Non-pigmented ciliary epithelial cell (primary cell): ENCODE measurements at regions not wholly inside any gene's neighbourhood (a gene's known extent, or its start where the extent isn't known, plus 50 kb on each side); places are given as distances from the start of the nearest gene placed in this dataset.
"Not testable (repeated sequence)": the region's sequence is repeated elsewhere in the genome, so short reads cannot be mapped to it uniquely, and the experiment has no call there.

Experiments
- DNase-seq: peaks from one replicate; pipeline ENCODE4 v3.0.0-alpha.2; 2010; ENCODE audit warnings: low read depth

DNA sequence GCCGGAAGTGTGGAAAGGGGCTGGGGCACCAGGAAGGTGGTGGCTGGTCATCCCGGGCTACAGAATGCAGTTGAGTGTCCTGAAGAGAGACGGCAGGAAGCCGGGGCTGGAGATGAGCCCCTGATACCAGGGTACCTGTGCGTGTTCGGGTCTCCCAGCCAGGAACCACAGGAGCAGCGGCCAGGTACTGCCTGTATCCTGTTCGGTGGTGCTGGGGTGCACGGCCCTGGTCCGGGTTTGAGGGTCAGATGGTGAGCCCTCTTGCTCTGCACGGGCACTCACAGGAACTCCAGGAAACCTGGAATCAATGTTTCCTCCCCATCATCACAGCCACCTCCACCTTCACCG is 253.1 kb upstream of the B3GAT1 start:
- no peak for DNase-seq

DNA sequence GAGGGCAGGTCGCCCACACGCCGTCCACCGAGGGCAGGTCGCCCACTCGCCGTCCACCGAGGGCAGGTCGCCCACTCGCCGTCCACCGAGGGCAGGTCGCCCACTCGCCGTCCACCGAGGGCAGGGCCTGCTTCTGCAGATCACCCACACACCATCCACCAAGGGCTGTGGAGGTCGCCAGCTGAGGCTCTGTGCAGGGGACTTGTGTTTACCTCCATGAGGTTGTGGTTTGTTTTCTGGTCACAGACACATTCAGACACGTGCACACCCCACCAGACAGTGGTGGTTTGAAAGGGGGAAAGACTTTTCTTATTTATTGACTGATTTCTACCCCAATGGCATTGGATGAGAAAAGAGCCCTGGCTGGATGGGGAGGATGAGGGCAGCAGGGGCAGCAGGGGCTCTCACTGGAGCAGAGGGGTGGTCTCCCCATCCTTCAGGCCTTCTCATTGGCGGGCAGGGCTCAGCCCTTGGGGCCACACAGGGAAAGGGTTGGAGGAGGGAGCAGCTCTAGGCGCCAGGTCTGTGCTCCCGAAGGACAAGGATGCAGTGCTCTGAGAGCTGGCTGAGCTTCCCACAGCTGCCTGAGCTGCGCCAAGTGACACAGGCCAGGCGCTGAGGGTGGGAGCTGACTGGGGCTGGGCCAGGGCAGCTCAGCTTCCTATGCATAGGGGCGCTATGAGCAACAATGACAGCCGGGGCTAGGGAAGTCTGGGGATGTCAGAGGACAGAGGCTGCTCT is 252.6 kb upstream of the B3GAT1 start:
- no peak for DNase-seq

DNA sequence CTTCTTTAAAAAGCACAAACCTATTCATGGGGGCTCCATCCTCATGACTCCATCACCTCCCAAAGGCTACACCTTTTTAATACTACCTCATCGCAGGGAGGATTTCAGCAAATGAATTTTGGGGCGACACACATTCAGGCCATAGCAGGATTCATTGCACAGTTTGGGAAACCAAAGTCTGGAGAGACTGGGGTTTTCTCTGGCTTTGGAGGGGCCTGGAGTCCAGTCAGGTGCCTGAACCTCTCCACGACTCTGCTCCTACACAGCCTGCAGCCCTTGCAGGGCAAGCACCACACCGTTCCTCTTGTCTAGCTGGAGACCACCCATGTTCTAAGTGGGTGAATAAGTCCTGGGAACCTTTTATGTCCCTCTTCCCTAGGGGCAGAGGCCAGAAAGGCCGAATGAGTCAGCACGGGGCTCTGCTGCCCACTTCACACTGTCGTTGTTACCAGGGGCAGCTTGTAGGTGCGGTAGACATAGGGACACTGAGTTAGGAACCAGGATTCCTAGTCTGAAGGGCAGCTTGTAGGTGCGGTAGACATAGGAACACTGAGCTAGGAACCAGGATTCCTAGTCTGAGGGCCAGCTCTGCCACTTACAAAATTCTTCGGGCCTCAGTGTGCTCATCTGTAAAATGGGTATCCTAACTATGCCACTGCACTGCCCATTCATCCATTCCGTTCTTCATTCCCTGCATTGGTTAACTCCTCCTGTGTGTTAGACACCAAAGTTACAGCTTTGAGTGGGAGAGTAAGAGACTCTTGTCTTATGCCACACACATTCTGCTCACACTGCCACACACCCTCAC is 251.7 kb upstream of the B3GAT1 start:
- no peak for DNase-seq

DNA sequence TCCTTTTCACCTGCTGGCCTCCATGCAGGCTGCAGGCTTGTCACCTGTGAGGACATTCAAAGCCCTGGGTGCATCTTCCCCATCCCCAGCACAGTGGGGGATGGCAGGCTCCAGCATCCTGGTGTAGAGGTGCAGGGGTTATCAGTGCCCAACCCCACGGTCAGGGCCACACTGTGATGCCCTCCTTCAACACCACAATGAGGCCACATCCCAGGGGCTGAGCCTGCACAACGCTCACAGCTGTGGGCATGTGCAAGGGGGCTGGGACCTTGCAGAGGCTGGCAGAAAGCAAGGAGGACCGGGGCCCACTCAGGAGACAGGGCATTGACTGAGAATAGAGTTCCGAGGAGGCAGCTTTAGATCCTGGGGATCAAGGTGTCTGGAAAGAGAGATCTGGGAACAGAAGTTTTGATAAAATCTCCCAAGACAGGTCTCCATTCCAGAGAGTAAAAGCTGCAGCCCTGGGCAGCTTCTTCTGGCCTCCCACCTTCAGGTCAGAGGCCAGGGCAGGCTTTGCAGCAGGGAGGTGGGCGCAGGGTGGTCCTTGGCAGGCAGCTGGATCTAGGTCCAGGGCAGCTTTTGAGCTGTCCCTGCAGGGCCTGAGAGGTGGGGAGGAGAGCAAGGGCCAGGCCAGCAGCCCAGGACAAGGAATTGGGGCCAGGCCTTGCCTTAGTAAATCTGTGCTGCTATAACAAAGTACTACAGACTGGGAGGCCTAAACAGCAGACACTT is 250.8 kb upstream of the B3GAT1 start:
- no peak for DNase-seq

DNA sequence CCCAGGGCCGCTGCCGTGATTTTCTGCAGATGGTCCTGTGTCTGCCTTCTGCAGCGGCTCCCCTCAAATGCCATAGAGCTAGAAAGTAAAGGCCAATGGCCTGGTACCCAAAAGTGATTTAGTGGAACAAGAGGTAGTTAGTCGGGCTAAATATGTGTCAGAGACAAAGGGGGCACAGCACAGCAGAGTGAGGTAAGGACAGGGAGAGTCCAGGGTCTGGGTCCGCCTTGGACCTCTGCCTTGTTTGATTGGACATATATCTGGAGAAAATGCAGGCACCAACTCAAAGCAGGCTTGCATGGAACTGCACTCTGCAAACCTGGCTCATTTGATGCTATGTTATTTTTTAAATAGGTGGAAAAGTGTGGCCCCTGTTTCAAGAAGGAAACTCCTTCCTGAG is 249.6 kb upstream of the B3GAT1 start:
- DNase-seq: no peak

DNA sequence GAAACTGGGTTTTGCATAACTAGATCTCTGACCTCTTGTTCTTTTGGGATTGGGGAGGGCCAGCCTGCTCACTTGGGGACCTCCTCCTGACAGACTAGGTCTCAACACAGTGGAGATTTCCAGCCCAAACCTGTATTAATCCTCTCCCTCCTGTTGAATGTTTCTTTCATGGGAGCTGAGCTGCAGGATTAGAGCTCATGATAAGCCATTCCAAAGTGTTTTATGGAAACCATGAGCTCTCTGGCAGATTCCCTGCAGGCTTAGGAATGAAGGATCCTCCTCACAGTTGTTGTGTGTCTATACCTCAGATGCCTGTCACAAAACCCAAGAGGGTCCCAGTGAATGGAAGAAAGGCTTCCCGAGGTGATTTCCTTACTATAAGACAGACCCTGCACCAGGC is 248.4 kb upstream of the B3GAT1 start:
- no peak for DNase-seq

DNA sequence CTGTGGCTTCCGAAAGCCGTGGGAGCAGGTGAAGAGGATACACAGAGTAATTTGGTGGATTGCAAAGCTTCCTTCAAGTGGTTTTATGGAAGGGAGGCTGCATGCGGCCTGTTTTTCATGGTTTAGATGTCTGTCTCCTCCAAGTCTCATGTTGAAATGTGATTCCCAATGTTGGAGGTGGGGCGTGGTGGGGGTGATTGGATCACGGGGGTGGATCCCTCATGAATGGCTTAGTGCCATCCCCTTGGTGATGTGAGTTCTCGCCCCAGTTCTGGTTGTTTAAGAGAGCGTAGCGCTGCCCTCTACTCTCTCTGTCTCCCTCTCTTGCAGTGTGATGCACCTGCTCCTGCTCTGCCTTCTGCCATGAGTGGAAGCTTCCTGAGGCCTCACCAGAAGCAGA is 247.8 kb upstream of the B3GAT1 start:
- DNase-seq: no peak

DNA sequence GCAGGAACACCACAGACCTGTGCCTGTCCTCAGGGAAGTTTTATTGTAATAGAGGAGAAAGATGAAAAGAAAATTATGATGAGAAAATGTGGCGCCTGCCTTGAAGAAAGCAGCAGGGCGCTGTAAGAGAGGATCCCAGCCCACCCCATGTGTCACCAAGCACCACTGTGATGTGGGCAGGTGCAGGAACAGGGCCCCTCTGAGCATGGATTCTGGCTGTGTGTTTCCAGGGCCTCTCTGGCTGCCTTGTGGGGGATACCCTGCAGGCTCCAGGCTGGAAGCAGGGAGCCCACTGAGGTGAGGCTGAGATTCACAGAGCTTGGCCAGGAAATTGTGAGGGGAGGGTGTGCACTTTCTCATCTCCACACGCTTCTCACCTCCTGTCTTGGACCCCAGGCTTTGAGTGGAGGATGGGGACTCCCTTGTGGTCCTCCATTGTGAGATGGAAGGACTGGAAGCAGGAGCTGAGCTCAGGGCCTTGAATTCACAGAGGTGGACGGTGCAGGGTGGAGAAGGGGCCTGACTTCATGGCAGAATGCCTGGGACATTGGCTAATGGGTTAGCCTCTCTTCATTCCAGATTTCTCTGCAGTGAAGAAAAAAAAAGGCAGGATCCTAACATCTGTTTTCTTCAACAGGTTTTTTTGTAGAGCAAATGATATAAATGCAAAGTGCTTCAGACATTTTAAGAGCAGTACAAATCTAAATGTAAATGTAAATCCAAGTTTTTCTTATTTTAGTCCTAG is 246.6 kb upstream of the B3GAT1 start:
- no peak for DNase-seq

DNA sequence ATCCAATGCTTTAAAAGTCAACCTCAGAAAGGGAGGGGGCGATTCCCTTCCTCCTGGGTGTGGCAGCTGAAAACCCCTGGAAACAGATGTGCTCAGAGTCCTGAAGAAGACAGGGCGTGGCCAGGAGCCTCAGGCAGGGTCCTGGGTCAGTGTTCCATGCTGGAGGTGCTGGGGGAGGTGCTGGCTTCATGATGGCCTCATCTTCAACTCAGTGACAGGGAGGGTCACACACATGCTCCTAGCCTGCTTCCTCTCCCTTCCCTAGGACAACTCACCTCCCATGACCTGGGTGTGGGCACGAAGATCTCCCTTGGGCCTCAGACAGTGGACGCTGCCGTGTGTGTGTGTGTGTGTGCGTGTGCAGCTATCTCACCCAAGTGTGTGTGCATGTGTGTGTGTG is 245.6 kb upstream of the B3GAT1 start:
- DNase-seq: no peak

DNA sequence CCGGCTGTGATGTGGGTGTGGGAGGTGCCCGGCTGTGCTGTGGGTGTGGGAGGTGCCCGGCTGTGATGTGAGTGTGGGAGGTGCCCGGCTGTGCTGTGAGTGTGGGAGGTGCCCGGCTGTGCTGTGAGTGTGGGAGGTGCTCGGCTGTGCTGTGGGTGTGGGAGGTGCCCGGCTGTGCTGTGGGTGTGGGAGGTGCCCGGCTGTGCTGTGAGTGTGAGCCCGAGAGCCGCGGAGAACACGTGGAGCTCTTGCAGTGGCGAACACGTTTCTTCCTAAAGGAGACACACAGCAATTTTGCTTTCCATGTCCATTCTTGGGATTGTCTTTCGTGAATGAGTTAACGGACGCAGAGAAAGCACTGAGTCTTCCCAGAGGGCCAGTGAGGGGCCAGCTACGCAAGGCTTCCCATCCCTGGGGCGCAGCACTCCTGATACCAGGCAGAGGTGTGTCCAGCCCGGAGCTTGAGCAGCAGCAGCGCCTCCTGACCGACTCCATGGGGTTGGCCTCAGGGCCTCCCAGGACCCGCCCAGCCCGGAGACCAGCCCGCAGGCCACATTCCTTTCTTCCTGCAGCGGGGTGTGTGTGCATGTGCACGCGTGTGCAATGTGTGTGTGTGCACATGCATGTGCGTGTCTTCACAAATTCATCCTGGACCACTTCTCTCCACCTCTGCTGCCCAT is 245.0 kb upstream of the B3GAT1 start:
- no peak for DNase-seq

DNA sequence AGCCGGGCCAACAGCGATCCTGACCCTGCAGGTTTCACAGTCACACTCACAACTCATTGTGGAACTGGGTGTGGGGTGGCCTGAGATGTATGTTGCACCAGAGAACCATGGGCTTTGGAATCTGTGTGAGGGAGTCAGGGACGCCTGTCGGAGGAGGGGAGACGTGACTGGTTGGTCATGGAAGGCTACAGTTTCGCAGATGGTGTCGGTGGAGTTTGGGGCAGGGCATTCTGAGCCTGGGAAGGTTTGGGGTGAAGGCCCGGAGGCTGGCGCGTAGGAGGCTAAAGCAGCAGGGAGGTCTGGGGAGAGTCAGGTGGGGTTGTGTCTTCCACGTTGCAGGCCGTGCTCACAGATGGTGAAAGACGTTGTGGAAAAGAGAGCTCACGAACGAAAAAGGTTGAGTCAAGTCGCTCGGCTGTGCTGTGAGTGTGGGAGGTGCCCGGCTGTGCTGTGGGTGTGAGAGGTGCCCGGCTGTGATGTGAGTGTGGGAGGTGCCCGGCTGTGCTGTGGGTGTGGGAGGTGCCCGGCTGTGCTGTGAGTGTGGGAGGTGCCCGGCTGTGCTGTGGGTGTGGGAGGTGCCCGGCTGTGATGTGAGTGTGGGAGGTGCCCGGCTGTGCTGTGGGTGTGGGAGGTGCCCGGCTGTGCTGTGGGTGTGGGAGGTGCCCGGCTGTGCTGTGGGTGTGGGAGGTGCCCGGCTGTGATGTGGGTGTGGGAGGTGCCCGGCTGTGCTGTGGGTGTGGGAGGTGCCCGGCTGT is 244.2 kb upstream of the B3GAT1 start:
- not testable (repeated sequence) for DNase-seq

DNA sequence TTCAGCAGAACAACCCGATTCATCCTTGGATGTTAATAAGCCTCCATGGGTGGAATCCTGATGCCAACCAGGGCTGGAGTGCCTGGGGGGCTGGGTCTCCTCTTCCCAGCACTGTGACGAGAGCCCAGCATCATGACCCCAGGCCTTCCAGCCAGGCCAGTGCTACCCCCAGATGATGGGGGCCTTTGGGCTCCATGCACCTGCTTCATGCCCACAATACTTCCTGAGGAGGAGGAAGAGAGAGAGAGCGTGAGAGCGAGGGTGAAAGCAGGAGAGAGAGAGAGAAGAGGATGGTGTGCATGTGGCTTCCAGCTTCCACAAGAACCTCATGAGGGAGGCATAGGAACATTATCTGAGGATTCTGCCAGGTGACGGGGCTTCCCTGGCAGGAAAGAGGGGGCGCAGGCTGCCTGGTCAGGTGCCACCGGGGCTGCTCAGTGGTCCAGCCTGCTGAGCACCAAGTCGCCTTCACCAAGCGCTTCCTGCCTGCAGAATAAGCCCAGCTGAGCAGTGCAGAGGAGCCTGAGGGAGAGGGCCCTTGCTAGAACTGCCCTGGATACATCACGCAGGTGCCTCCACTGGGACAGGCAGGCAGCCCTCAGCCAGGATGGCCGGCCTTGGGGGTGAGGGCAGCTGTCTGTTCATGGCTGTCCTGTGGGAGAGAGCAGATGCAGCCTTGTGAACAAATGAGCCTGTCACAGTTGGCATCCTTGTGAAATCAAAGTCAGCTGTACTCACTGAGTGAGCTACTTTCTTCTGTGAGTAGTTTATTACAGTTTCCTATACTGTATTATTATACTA is 243.3 kb upstream of the B3GAT1 start:
- no peak for DNase-seq

DNA sequence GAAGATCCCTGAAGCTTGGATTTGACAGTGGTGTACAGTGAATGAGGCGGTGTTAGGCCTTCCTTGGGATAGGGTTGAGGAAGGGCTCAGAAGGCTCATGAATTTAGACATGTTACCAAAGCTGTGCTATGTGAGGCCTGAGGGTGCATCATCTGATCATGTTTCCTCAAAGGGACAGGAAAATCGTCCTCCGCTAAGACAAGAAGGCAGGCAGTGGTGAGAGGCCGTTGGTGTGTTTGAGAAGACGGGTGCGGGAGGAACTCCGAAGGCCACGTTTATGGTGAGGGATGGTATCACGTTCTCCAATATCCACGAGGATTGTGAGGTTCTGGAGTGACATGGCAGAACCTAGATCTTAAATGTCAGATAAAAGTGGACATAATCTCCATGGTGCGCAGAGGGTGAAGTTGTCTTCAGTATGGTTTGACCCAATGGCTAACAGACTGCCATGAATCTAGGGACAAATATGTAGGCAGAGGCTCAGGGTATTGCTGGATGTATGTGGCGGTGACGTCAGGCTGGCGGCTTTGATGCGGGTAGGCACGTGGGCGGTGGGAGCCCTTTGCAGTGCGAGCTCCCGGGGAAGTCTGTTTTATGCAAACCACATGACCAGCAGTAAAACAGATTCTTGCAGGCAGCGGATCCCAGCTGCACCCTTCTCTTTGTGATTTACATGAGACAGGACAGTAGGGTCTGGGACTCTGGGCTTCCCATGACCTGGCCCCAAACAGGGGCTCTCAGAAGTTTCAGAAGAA is 242.3 kb upstream of the B3GAT1 start:
- DNase-seq: no peak

DNA sequence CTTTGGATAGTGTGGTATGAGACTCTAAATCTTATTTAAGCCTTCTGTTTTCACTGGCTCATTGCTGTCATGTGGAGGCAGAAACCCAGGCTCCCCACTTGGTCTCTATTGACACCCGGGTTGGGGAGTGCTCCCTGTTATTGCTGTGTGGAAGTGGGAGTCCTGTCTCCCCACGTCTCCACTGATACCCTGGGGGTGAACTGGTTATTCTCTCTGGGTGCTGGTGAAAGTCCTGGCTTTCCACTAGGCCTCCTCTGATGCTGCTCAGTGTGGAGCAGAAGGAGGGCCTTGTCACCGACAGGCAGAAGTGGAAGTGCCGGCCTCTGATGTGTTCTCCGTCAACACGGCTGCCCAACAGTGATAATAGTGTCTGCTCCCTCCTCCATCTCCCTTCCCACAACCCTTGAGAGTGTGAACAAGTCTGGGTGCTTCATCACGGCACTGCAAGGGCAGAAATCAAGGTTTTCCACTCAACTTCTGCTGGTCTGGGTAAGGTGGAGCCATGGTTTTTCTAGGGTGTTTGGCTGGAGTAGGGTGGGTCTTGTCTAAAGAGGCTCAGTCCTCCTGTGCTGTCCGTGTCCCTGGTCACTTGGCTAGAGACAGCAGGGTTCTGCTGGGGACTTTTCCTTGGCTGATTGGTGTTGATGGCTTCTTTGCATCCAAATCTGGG is 240.7 kb upstream of the B3GAT1 start:
- no peak for DNase-seq

DNA sequence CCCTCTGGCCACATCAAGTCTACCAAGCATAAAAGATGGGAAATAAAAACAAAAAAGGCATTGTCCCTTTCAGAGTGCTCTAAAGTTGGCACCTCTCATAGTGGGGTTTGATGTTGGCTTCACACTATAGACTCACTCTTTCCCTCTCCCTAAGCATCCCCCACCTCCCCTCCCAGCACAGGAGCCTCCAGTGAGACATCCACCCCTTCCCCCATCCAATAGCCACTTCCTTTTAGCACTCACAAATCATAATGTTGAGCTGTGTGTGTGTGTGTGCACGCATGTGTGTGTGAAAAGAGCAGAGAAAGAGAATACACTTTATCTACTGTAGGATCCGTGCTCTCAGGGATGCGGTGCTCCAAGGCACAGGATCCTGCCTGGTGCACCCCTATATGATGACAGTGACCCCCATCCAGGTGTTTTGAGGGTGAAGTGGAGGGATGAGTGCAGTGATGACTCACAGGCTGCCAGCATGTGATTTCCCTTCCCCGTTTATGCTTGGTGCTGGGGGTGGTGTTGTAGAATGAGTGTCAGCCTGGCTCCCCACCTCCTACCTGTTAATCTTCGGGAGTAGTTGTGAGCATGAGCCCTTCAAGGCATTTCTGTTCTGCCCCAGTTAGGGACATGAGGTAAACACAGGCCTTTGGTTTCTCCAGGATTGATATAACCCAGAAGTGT is 235.2 kb upstream of the B3GAT1 start:
- no peak for DNase-seq

DNA sequence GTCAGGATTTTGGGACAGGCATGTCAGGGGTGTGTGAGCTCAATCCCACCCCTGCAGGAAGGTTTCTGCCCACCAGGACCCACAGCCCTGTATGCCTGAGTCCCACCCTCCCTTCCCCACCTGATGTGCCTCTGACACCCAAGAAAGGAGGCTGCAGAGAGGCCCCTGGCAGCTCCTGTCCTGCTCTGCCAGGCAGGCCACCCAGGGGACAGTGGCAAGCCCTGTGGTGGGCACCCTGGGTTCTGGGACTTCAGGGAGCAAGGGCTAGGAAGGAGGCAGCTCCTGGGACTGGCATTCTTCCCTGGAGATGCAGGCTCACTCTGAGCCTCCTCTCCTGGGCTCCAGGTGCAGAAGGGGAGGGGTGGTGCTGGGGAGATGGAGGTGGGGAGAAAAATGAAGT is 234.5 kb upstream of the B3GAT1 start:
- DNase-seq: no peak

DNA sequence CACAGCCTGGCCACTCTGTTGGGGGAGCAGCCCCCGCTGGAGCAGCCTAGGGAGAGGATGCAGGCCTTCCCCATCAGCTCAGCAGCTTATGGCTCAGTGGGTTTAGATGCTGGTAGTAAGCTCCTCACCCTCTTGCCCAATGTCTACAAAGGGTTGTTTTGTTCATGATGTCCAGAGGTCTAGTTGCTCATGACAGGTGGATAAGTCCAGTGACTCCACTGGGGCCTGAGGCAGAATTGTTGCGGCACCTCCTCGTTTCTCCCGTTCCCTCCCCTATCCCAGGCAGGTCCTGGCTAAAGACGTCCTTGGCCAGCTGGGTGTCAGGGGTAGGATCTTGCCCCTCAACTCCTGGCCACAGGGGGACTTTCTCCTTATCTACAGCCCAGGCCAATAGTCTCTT is 233.5 kb upstream of the B3GAT1 start:
- DNase-seq: no peak
